GM18867 (cell line): ENCODE measurements at regions not wholly inside any gene's neighbourhood (a gene's known extent, or its start where the extent isn't known, plus 50 kb on each side); places are given as distances from the start of the nearest gene placed in this dataset.

Experiments
- ATAC-seq: cut with Tn5 transposase; IDR thresholded peaks from one replicate; pipeline ENCODE4 v1.9.1; 2021; ENCODE audit warnings: mild to moderate bottlenecking, moderate library complexity; ENCODE audit not compliant: unreplicated experiment

DNA sequence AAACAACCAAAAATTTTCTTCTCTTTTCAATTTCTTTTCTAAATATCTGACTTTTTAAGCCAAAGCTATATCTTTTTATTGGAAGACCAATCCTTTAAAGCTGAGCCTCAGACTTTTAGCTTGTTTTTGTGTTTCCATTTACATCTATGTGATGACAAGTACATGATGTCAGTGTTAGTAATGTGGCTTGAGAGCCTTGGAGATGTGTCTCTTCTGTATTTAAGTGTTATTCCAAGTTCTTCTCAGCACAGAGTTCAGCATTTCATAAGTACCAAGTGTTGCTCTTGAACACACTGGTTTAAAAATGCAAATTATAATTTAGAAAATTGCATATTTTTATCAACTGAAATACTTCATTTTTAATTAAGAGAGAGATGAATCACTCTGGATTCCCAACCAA, 948.9 kb upstream of the FLRT2 start:
- ATAC-seq: no peak

DNA sequence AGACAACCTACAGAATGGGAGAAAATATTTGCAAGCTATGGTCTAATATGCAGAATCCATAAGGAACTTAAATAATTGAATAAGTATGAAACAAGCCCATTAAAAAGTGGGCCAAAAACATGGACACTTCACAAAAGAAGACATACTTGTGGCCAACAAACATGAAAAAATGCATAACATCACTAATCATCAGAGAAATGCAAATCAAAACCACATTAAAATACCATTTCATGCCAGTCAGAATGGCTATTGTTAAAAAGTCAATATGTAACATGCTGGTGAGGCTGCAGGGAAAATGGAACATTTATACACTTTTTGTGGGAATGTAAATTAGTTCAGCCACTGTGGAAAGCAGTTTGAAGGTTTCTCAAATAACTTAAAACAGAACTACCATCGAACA, 945.4 kb upstream of the FLRT2 start:
- no peak for ATAC-seq

DNA sequence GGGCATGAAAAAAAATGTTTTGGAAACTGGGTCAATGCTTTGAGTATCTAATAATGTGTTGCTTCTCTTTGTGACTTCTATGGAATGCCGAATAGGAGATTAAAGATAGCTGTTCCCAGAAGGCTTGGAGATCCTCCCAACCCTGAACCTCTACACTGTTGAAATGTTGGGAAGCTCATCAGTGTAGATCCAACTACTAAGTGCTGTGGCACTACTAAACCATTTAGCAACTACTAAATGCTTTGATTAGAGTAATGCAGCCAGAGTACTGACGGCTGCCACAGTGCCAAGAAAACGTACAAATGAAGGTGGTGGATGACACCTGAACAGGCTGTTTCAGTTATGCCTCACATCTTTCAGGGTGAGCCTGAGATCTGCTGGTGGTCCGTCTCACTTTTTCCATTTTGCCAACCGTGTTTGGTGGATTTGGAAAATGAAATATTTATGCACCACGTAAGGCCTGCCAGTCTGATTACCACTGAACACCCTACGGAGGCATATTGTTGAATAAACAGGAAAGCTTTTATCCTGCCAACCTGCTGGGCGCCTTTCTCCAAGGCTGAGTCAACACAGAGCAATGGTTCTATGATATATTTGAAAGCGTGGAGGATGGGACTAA, 938.0 kb upstream of the FLRT2 start:
- no peak for ATAC-seq

DNA sequence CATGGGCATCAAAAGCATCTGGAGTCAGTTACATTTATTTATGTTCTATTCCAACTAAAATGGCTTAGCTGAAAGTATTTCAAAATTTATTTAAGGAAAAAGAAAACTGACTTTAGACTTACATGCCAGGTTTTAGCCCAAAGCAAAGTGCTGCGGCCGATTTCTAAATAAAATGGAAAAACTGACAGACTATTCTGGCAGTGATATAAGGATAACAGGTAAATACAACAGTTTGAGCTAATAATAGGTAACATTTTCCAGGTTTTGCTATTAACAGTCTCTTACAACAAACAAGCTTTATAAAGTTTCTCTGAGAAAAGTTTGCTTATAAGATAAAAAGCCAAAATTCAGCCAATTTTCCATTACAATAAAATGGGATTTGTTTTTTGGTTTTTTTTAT, 937.2 kb upstream of the FLRT2 start:
- ATAC-seq: no peak

DNA sequence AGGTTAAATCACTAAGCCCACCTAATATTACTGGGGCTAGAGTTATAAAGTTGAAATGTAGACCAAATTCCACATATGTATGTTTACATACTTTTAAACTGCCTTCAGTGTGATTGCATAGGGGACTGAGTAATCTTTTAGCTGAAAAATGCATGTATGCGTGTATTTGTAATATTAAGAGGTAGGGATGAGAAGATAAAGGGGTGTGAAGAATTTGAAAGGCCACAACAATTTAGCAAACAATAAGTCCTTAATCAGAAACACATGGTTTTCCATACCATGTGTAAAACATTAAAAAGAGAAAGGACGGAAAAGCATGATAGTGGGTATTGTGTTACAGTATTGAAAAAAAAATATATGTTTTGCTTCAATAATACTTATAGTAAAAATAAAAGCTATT, 919.9 kb upstream of the FLRT2 start:
- ATAC-seq: no peak

DNA sequence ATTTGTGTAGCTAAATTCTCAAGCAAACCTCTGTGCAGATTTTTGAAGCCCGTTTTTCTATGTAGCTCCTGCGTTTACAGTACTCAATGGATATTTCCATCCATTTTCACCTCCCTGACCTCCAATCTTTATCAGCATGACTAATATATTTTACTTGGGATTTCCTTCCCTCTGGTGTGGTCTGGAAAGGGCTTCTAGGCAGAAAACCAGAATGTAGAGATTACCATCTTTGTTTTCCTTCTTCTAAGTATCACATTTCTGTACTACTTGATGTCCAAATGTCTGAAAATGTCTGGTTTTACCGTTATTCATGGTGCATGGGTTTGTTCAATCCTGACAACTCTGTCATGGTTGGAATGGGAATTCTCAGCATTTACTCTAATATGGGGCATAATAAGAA, 907.6 kb upstream of the FLRT2 start:
- ATAC-seq: no peak

DNA sequence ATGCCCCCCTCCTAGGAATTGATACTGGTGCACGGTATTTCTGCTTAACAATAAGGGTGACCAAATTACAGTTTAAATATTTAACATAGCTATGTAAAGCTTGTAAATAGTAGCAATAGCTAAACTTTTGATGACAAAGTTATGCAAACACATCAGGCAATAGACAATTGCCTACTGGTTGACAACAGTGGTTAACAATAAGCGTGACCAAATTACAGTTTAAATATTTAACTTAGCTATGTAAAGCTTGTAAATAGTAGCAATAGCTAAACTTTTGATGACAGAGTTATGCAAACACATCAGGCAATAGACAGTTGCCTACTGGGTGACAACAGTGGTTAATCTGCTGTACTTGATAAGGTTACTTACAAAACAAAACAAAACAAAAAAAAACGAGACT, 886.5 kb upstream of the FLRT2 start:
- ATAC-seq: no peak

DNA sequence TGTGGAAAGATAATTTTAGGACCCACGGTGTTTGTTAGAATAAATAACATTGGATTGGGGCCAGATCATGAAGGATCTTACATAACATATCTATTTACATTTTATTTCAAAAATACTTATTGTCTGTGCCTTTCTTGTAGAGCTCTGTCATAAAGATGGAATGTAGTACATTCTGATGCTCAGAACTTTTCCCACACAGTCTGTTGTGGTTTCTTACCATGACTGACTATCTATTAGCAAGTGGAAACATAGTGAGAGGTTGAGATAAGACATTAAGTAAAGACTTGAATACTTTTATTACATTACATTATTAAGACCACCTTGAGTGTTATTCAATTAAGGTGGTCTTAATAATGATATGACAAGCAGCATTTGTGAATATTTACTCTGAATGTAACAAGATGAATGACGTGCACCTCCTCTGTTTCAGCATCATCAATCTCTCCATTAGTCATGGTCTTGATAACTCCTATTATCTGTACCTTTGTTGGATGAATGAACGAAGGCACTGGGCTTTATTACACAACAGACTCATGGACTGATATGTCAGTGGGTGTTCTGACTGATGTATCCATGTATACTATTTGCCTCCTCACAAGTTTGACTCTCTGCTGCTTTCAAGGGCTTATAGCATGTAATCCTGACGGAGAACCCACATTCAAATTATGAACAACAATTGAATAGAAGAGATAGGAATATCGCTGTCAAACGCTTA, 883.0 kb upstream of the FLRT2 start:
- ATAC-seq: no peak

DNA sequence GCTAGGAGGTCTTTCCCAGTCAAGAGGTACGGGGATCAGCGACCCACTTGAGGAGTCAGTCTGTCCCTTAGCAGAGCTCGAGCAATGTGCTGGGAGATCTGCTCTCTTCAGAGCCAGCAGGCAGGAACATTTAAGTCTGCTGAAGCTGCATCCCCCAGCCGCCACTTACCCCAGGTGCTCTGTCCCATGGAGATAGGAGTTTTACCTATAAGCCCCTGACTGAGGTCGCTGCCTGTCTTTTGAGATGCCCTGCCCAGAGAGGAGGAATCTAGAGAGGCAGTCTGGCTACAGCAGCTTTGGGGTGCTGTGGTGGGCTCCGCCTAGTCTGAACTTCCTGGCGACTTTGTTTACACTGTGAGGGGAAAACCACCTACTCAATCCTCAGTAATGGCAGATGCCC, 874.9 kb upstream of the FLRT2 start:
- no peak for ATAC-seq

DNA sequence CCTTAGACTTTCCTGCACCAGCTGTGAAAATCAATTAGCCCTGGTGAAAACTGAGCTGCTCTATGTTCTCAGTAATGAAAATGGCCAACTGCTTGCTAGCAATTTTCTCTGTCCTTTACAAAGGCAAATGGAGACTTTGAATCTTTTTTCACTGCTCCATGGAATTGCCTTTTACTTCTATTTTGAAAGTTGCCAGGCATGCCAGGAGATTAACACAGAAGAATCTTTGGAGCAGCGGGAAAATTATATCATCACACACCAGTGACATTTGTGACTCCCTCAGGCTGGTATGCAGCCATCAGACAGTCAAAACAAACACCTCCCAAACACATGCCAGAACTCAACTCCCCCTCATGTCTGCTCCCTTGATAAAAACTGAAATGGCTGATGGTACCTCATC, 872.0 kb upstream of the FLRT2 start:
- ATAC-seq: no peak

DNA sequence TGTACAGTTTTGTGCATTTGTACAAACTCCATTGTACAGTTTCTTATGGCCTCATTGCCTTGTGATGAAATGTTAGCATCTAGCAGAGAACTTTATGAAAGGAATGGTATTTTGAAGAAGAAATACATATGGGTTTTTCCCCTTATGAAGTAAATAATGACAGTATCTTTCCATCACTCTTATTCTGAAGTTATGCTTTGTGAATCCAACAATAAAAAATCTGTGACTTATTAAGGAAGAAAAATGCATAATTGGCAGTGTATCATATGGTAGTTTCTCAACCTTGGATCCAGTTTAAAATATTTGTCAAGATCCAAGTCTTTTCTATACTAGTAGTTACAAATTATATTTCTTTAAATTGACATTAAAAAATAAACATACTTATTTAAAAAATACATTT, 859.1 kb upstream of the FLRT2 start:
- ATAC-seq: no peak

DNA sequence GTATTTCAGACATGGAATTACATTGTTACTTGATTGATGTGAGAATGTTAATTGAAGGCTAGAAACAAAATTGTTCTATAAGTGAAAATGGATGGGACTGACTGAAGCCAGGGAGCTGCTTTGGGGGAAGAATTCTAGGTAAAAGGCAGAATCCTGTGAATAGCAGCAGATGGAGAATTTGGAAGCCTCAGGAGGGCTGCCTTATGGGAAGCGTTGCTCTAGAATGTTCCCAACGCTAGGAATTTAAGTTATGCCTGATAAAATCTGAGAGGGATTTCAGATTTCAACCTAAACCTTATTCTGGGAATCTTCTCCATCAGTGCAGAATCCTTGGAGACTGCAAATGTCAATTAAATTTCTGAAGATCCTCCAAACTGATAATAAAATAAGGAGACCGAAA, 858.2 kb upstream of the FLRT2 start:
- no peak for ATAC-seq

DNA sequence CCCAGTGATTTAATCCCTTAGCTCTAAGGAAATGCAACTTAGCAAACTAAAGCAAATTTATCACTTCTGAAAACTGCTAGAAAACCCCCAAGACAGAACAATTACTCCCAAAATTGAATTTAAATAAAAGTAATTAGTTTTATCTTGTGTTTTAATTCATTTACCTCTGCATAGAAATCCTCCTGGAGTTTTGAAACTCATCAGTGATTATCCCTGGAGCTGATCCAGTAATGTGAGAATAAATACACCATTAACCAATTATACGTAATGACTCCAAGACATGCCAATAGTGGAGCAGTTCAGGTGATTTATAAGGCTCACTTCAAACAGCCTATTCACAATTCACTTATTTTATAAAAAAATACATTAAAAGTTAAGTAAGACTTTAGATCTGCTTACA, 855.3 kb upstream of the FLRT2 start:
- ATAC-seq: no peak

DNA sequence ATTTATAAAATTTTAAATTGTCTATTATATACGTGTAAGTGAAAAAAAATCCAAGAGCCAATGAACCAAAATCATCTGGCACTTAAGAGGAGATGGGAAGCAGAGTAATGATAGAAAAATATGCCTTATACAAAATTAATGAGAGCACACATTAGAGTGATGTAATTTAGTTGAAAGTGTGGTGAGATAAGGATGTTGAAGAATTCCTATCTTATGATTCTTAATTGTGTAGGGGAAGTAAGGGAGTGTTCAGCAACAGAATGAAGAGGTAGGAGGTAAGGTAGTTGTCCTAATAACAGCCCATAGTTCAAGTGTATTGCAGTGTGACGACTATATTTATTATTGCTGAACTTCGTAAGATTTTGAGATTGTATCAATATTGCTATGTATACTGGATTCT, 843.4 kb upstream of the FLRT2 start:
- ATAC-seq: no peak

DNA sequence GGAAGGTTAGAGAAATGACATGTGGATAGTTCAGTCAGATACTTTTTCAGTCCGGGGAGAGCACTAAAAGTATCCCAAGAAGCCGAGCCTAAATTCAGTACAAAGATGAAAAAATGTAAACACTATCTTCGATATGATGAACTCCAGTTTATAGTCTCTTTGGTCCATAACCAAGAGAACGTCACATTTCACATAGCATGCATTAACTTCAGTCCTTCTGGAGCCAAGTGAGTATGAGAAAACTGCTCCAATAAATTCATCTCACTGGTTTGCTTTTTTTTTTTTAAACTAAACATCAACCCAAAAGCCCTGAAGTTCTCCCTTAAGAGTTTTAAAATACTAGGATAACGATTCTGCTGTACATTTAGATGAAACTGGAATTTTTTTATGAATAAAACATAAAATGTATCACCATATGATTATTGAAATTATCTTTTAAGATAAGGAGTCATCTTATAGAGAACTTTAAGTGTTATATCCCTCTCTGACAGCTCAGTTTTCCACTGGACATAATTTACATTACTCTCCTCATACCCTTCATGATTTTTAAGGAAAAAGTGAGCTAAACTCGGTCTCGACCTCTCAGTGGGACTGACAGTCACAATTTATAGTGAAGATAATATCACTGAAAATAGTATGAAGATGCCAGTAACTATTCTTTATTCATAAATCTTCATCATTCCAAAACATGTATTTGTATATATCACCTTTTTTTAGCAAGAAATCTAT, 841.5 kb upstream of the FLRT2 start:
- no peak for ATAC-seq

DNA sequence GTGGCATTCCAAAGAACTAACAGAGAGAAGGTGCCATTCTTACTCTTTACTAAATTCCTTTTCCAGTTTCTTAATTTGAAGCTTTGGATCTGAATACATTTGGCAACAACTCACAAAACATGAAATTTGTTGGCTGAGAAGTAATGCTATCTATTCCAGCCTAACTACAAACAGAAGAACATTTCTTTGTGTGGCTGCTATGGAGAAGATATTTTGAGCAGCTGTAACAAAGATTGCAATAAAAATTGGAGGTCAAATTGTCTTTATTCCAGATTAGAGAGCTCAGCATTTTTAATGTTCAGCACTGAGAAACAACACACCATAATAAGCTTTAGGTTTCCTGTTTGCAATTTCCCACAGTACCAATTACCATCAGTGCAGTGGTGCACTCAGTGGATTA, 835.8 kb upstream of the FLRT2 start:
- ATAC-seq: no peak

DNA sequence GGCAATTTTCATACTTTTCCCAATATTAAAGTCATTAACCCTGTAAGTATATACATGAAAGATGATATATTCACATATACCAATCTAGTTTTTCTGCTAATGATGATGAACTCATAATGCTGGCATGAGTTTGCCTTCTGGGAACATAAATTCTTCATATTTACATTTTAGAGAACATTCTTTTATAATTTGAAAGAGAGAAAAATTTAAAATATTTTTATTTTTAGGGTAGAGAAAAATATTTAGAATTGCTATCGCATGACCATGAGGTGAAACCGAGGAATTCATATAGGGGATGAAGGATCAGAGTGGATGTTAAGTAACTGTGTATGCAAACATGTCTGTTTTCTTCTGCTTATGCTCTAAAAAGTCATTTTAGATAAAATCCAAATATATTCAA, 825.3 kb upstream of the FLRT2 start:
- ATAC-seq: no peak

DNA sequence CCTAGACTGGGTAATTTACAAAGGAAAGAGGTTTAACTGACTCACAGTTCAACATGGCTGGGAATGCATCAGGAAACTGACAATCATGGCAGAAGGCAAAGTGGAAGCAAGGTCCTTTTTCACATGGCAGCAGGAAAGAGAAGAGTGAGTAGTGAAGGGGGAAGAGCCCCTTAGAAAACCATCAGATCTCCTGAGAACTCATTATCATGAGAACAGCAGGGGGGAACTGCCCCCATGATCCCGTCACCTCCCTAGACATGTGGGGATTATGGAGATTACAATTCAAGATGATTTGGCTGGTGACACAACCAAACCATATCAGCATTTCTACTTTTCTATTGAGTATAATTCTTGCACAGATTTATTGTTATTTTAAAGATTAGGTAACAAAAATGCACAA, 822.1 kb upstream of the FLRT2 start:
- ATAC-seq: no peak

DNA sequence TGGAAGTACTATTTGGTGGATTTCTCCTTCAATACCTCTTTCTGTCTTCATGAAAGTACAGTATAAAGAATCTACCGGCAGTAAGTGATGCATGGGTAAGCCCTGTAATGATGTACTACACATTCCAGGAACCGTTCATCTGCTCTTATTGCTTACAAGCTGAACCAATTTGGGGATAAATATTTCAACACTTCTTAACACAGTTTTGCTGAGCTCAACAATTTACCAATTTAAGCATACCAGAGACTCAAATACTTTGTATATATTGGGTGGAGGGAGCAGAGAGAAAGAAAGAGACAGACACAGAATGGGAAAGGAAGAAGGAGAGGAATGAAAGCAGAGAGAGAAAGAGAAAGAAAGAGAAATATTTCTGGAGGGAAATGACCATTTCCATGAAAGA, 821.1 kb upstream of the FLRT2 start:
- ATAC-seq: no peak

DNA sequence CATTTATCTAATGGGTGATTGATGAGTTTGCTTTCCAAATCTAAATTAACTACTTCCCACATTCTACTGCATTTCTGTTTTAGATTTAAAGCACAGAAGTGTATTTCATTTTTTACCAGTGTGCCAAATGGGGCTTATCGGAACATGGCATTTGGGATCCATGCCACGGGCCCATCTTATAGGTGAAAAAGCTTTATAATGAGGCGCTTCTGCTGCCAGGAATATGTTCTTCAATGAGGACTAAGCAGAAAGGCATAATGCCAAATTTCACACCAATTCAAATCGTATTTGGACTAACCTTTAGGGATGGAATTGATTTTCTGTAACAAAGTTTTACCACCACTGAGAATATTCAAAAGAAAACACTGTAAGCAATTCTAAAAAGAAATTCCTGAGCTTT, 803.5 kb upstream of the FLRT2 start:
- no peak for ATAC-seq

DNA sequence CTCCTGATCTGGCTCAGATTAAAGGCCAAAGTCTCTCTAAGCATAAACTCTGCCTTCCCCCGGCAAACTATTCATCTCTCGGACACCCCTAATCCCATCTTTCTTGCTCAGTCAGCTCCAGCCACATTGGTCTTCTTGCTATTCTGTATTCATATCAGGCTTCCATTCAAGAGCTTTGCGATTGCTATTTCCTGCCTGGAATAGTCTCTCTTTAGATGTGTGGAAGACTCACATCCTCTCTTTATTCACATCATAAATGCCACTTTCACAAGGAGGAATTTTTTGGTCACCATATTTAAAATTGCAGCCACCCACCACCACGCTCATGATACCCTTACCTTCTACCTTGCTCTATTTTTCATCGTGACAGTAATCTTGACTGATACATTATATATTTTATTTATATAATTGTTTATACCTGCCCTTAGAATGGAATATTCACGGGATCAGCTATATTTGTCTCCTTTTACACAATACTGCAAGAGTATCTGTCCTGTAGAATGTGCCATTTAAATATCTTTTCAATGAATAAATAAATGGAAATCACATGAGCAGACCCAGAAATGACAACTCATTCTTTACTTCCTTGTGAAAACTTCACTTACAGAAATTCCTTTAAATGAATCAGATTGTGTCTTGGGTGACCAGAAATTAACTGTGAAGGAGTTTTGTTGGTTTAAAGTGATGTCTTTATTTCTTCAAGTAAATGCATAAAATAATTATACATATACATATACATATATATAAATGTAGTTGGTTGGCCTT, 780.6 kb upstream of the FLRT2 start:
- no peak for ATAC-seq

DNA sequence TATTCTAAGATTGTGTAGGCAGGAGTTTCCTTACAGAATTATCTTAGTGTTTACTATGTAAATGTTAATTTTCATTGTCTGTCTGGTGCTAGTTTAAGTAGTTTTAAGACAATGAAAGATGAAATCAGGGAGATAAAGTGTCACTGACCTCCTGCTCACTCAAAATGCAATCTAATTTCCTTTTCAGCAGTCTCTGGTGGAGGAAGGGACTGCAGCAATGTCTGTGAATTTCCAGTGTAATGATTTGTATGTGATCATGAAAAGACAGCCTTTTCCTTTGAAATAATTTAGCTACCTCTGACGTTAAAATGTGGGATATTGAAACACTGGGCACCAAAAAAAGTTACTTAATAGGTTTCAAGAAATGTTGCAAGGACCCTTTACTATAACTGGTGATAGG, 779.7 kb upstream of the FLRT2 start:
- no peak for ATAC-seq
